ENCODE measurements at regions not wholly inside any gene's neighbourhood (a gene's known extent, or its start where the extent isn't known, plus 50 kb on each side); places are given as distances from the start of the nearest gene placed in this dataset.

- ChIA-PET CTCF (interaction anchor here (0.6 to 0.8 kb wide), 5 partner anchors 17 to 1478 kb away, joined by 3 to 10 read pairs (median 4); no protein-coding TSS in a partner anchor), POLR2A (ENCODE audit: unreplicated experiment) (no interaction called here)
- H3K4me3 ChIP-seq (ENCODE audit: insufficient read depth, low read depth, low read length): no peak overlapping the region
- H2BK15ac ChIP-seq (ENCODE audit: low read depth, low read length): no peak overlapping the region; the same call in 2 of the 3 replicates
- peak overlapping the region; percentile 65 for H2BK5ac ChIP-seq (ENCODE audit: low read depth, low read length, poor library complexity, severe bottlenecking)
- peak overlapping the region; percentile 52 for H2BK20ac ChIP-seq (ENCODE audit: low read depth, low read length)
- H2AK9ac ChIP-seq (replicated peaks; ENCODE audit: low read depth, low read length, poor library complexity): no peak overlapping the region
- H2AFZ ChIP-seq (replicated peaks; ENCODE audit: low read length, poor library complexity): no peak overlapping the region
- intact Hi-C loops (cut with micrococcal nuclease): loop anchor here (10.0 kb wide), 1 partner anchor 281 kb away; no protein-coding TSS in a partner anchor
- H4K8ac ChIP-seq (ENCODE audit: low read depth in 2 of 2, low read length in 2 of 2): peak overlapping the region in 1 of 2 experiments; percentile 19; a peak in 1 of 4 replicates
- H2AK5ac ChIP-seq (ENCODE audit: low read depth, low read length): no peak overlapping the region; the same call in 1 of the 2 replicates
- no peak overlapping the region for H3K9ac ChIP-seq (ENCODE audit: low read depth, low read length)
- dilution Hi-C loops (cut with HindIII; ENCODE audit: low sequenced_read_pairs, unreplicated experiment): no loop called here
- H2BK120ac ChIP-seq (ENCODE audit: low read depth, low read length): peak overlapping the region; percentile 38
- no peak overlapping the region for H3K14ac ChIP-seq (replicated peaks; ENCODE audit: low read depth, low read length)
- 17% methylated on average over 1 of the region's 7 CpGs; no CpG with 5 or more reads in 1 of the 2 experiments for WGBS, 2 experiments (ENCODE audit: extremely low coverage in 2 of 2, insufficient read length in 1 of 2)
- H3K27me3 ChIP-seq (ENCODE audit: control insufficient read depth, insufficient read depth, low read length): no peaks in the 10 kb centered on the region
- BruUV-seq (replicated peaks): no TSS peak
- peak overlapping the region; percentile 42 for H4K91ac ChIP-seq (ENCODE audit: insufficient read depth, low read depth, low read length)
- TF ChIP-seq FOS (IDR thresholded peaks at IDR 0.05; ENCODE audit: low read depth, low read length): peak; percentile 91
- no peak for TF ChIP-seq MAZ (IDR thresholded peaks at IDR 0.05; ENCODE audit: borderline replicate concordance, low read depth, low read length)
- no peak for TF ChIP-seq MAFK (IDR thresholded peaks at IDR 0.05; ENCODE audit: low read depth, low read length)
- peak; percentile 69 for TF ChIP-seq BHLHE40 (IDR thresholded peaks at IDR 0.05; ENCODE audit: low read depth, low read length)
- H3K4me2 ChIP-seq (ENCODE audit: low read depth, low read length): peak overlapping the region; percentile 40; the same call in 1 of the 2 replicates
- no peak overlapping the region; the same call in 1 of the 2 replicates for H4K5ac ChIP-seq (ENCODE audit: low read depth, low read length)
- ATAC-seq (ENCODE audit: low read depth): peak; percentile 79
- in situ Hi-C loops (cut with MboI; ENCODE audit: low sequenced_read_pairs): loop anchor here (10.0 kb wide), 1 partner anchor 659 kb away; the partner anchor contains the start of gene SHH
- H3K27ac ChIP-seq (ENCODE audit: insufficient read depth, low read length): peak overlapping the region; percentile 7; the same call in 1 of the 2 replicates
- DNase-seq: peak; percentile 90
- H3K79me1 ChIP-seq (ENCODE audit: low read depth in 1 of 2, low read length in 2 of 2): no peaks in the 10 kb centered on the region
- no peak overlapping the region for H3K23ac ChIP-seq (ENCODE audit: low read depth, low read length)
- H3K4ac ChIP-seq (ENCODE audit: low read depth, low read length): peak overlapping the region; percentile 60; the same call in 1 of the 2 replicates
- H3K36me3 ChIP-seq (ENCODE audit: control insufficient read depth, insufficient read depth, low read length): no peaks in the 10 kb centered on the region
- H4K20me1 ChIP-seq (ENCODE audit: insufficient read depth, low read length): no peaks in the 10 kb centered on the region
- H3K18ac ChIP-seq (ENCODE audit: low read depth, low read length): no peak overlapping the region; the same call in 1 of the 2 replicates
- peaks cover 10% of the 10 kb centered on the region for H3K9me1 ChIP-seq (ENCODE audit: insufficient read depth, low read length)
- no peak overlapping the region for H3K56ac ChIP-seq (ENCODE audit: extremely low read depth, insufficient read depth, low read length)
- H3K4me1 ChIP-seq (ENCODE audit: control insufficient read depth, insufficient read depth, low read length): peaks cover 11% of the 10 kb centered on the region
- H3K9me3 ChIP-seq (ENCODE audit: control insufficient read depth, insufficient read depth, low read length): no peaks in the 10 kb centered on the region
Measured at GRCh38 chr7:156474241-156474743, 166.3 kb upstream of the RNF32 start.
